ENCODE measurements at regions not wholly inside any gene's neighbourhood (a gene's known extent, or its start where the extent isn't known, plus 50 kb on each side); places are given as distances from the start of the nearest gene placed in this dataset.

DNA sequence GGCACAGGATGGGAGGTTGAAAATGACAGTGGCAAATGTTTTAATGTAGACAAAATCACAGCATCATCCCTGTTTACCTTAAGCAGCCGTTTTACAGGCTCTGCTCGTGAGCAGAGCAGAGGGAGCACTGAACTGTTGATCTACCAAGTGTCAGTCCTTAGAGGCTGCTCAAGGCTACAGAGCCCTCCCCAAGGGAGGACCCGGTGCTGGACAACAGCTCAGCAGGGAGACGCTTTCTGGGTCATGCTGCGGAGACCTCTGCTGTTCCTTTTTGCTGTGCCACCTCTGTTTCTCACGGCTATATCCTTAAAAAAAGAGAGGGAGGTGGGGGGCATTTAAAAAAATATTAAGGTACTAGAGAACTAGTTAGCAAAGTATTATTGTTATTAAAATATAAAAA is 400.2 kb downstream of the GABRB3 start:
- TF ChIP-seq ZNF529 (tag by site-specific recombination; IDR thresholded peaks at IDR 0.05; ENCODE audit: insufficient replicate concordance) (no peak), ZNF621 (tag by site-specific recombination; IDR thresholded peaks at IDR 0.05) (no peak), ZNF843 (tag by site-specific recombination; IDR thresholded peaks at IDR 0.05) (no peak), ZNF510 (tag by site-specific recombination; IDR thresholded peaks at IDR 0.05; ENCODE audit: insufficient replicate concordance) (no peak), PRDM1 (tag by site-specific recombination; IDR thresholded peaks at IDR 0.05) (no peak), ZNF311 (tag by site-specific recombination; IDR thresholded peaks at IDR 0.05; ENCODE audit: borderline replicate concordance) (no peak), ZNF48 (tag by site-specific recombination; IDR thresholded peaks at IDR 0.05) (no peak), YY2 (tag by site-specific recombination; IDR thresholded peaks at IDR 0.05) (no peak), ZNF426 (tag by site-specific recombination; IDR thresholded peaks at IDR 0.05) (no peak), ZNF658 (tag by site-specific recombination; IDR thresholded peaks at IDR 0.05) (no peak), ZFP3 (tag by site-specific recombination; IDR thresholded peaks at IDR 0.05; ENCODE audit: low read depth) (no peak), MEIS1 (CRISPR knock-in tag; IDR thresholded peaks at IDR 0.05; ENCODE audit: borderline replicate concordance) (no peak), ZNF626 (tag by site-specific recombination; IDR thresholded peaks at IDR 0.05) (no peak), ZNF664 (tag by site-specific recombination; IDR thresholded peaks at IDR 0.05) (no peak)
- TF ChIP-seq, protein P1, sequence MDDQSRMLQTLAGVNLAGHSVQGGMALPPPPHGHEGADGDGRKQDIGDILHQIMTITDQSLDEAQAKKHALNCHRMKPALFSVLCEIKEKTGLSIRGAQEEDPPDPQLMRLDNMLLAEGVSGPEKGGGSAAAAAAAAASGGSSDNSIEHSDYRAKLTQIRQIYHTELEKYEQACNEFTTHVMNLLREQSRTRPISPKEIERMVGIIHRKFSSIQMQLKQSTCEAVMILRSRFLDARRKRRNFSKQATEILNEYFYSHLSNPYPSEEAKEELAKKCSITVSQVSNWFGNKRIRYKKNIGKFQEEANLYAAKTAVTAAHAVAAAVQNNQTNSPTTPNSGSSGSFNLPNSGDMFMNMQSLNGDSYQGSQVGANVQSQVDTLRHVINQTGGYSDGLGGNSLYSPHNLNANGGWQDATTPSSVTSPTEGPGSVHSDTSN (CRISPR knock-in tag; IDR thresholded peaks at IDR 0.05): no peak
- TF ChIP-seq, protein P2, sequence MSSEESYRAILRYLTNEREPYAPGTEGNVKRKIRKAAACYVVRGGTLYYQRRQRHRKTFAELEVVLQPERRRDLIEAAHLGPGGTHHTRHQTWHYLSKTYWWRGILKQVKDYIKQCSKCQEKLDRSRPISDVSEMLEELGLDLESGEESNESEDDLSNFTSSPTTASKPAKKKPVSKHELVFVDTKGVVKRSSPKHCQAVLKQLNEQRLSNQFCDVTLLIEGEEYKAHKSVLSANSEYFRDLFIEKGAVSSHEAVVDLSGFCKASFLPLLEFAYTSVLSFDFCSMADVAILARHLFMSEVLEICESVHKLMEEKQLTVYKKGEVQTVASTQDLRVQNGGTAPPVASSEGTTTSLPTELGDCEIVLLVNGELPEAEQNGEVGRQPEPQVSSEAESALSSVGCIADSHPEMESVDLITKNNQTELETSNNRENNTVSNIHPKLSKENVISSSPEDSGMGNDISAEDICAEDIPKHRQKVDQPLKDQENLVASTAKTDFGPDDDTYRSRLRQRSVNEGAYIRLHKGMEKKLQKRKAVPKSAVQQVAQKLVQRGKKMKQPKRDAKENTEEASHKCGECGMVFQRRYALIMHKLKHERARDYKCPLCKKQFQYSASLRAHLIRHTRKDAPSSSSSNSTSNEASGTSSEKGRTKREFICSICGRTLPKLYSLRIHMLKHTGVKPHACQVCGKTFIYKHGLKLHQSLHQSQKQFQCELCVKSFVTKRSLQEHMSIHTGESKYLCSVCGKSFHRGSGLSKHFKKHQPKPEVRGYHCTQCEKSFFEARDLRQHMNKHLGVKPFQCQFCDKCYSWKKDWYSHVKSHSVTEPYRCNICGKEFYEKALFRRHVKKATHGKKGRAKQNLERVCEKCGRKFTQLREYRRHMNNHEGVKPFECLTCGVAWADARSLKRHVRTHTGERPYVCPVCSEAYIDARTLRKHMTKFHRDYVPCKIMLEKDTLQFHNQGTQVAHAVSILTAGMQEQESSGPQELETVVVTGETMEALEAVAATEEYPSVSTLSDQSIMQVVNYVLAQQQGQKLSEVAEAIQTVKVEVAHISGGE (tag by site-specific recombination; conservative IDR thresholded peaks at IDR 0.05; ENCODE audit: low read depth): no peak
- TF ChIP-seq, protein P3, sequence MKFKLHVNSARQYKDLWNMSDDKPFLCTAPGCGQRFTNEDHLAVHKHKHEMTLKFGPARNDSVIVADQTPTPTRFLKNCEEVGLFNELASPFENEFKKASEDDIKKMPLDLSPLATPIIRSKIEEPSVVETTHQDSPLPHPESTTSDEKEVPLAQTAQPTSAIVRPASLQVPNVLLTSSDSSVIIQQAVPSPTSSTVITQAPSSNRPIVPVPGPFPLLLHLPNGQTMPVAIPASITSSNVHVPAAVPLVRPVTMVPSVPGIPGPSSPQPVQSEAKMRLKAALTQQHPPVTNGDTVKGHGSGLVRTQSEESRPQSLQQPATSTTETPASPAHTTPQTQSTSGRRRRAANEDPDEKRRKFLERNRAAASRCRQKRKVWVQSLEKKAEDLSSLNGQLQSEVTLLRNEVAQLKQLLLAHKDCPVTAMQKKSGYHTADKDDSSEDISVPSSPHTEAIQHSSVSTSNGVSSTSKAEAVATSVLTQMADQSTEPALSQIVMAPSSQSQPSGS (tag by site-specific recombination; IDR thresholded peaks at IDR 0.05; ENCODE audit: low read depth): no peak
- TF ChIP-seq, protein P4, sequence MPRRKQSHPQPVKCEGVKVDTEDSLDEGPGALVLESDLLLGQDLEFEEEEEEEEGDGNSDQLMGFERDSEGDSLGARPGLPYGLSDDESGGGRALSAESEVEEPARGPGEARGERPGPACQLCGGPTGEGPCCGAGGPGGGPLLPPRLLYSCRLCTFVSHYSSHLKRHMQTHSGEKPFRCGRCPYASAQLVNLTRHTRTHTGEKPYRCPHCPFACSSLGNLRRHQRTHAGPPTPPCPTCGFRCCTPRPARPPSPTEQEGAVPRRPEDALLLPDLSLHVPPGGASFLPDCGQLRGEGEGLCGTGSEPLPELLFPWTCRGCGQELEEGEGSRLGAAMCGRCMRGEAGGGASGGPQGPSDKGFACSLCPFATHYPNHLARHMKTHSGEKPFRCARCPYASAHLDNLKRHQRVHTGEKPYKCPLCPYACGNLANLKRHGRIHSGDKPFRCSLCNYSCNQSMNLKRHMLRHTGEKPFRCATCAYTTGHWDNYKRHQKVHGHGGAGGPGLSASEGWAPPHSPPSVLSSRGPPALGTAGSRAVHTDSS (tag by site-specific recombination; IDR thresholded peaks at IDR 0.05): no peak

DNA sequence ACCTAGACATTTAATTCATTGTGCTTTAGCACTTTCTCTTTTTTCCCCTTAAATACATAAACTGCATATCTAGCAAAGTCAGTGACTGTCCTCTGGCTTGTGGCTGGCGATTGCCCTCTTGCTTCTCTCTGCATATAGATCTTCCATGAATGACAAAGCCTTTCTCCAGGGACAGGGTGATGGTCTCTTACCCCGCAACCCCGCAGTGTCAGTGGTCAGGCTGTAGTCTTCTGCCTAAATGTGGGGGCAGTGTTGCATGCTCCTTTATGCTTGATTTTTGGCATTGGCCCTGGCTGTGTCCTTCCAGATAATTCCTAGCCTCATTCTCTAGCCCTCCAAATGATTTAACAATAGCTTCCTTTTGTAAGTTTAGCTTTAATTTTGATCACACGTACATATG is 407.8 kb downstream of the GABRB3 start:
- H3K9me3 ChIP-seq (ENCODE audit: control insufficient read depth, insufficient read depth, low read depth, low read length): no peaks in the 10 kb centered on the region
- no peaks in the 10 kb centered on the region for H3K36me3 ChIP-seq (ENCODE audit: control insufficient read depth in 2 of 2, insufficient read depth in 1 of 2, low read length in 2 of 2)
- TF ChIP-seq ZNF114 (tag by site-specific recombination; IDR thresholded peaks at IDR 0.05) (no peak), ZNF571 (tag by site-specific recombination; IDR thresholded peaks at IDR 0.05) (no peak), PRDM1 (tag by site-specific recombination; IDR thresholded peaks at IDR 0.05) (no peak), ZNF157 (tag by site-specific recombination; IDR thresholded peaks at IDR 0.05) (no peak), GLIS1 (tag by site-specific recombination; IDR thresholded peaks at IDR 0.05) (no peak), ZSCAN30 (tag by site-specific recombination; IDR thresholded peaks at IDR 0.05) (no peak), EGR2 (tag by site-specific recombination; IDR thresholded peaks at IDR 0.05; ENCODE audit: low read depth) (no peak)
- TF ChIP-seq, protein P5, sequence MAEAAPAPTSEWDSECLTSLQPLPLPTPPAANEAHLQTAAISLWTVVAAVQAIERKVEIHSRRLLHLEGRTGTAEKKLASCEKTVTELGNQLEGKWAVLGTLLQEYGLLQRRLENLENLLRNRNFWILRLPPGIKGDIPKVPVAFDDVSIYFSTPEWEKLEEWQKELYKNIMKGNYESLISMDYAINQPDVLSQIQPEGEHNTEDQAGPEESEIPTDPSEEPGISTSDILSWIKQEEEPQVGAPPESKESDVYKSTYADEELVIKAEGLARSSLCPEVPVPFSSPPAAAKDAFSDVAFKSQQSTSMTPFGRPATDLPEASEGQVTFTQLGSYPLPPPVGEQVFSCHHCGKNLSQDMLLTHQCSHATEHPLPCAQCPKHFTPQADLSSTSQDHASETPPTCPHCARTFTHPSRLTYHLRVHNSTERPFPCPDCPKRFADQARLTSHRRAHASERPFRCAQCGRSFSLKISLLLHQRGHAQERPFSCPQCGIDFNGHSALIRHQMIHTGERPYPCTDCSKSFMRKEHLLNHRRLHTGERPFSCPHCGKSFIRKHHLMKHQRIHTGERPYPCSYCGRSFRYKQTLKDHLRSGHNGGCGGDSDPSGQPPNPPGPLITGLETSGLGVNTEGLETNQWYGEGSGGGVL (tag by site-specific recombination; IDR thresholded peaks at IDR 0.05): no peak
- H3K4me3 ChIP-seq (ENCODE audit: low read depth, low read length): no peak overlapping the region
- POLR2A ChIA-PET: no interaction called here
- CTCF ChIA-PET: interaction anchor here (0.5 to 0.6 kb wide), 2 partner anchors 45 to 581 kb away, joined by 3 to 4 read pairs; no protein-coding TSS in a partner anchor
- H3K4me1 ChIP-seq (ENCODE audit: control insufficient read depth, insufficient read depth, low read length): no peaks in the 10 kb centered on the region
- H3K27ac ChIP-seq (ENCODE audit: extremely low read depth, low read depth, low read length): no peak overlapping the region

More for the DNA sequence above, 400.2 kb downstream of the GABRB3 start:
- Histone ChIP-seq H3K36me3 (ENCODE audit: control insufficient read depth in 2 of 2, insufficient read depth in 1 of 2, low read length in 2 of 2) (no peaks in the 10 kb centered on the region), H3K27ac (ENCODE audit: extremely low read depth, low read depth, low read length) (no peak overlapping the region), H3K4me3 (ENCODE audit: low read depth, low read length) (no peak overlapping the region), H3K4me1 (ENCODE audit: control insufficient read depth, insufficient read depth, low read length) (no peaks in the 10 kb centered on the region), H3K9me3 (ENCODE audit: control insufficient read depth, insufficient read depth, low read depth, low read length) (no peaks in the 10 kb centered on the region; the same call in 1 of the 2 replicates)
- ChIA-PET CTCF (no interaction called here), POLR2A (no interaction called here)

Measured in HEK293 (cell line).